Common myeloid progenitor, CD34-positive (primary cell): ENCODE measurements at regions not wholly inside any gene's neighbourhood (a gene's known extent, or its start where the extent isn't known, plus 50 kb on each side); places are given as distances from the start of the nearest gene placed in this dataset.

Experiments used
- CTCF ChIA-PET: fragments of 350-600 bp; sonication (Branson Sonifier 250); formaldehyde crosslinking; loops from one replicate; lab custom pipeline; 2021; ENCODE audit warnings: antibody characterized with exemption; lab: Charles Lee
- POLR2A ChIA-PET: fragments of 350-600 bp; sonication (Branson Sonifier 250); formaldehyde crosslinking; loops from one replicate; lab custom pipeline; 2021; ENCODE audit warnings: antibody characterized with exemption; lab: Charles Lee
- DNase-seq, 3 donors: peaks; one replicate each; pipeline versions ENCODE4 v3.0.0 to v3.0.0-alpha.2; 2013
- H3K27ac ChIP-seq, 2 experiments: 1 replicate in 1 of 2; 2 replicates in 1 of 2; pipeline ENCODE4 v1.7.0; 2013; ENCODE audit warnings: inconsistent platforms in 2 of 2, low read length in 2 of 2, mild to moderate bottlenecking in 2 of 2, low read depth in 1 of 2, moderate library complexity in 1 of 2; ENCODE audit not compliant: severe bottlenecking in 2 of 2, insufficient read depth in 1 of 2, poor library complexity in 1 of 2
- H3K27me3 ChIP-seq, 5 experiments: replicated peaks in 2 of 5; 1 replicate in 3 of 5; 2 replicates in 2 of 5; pipeline versions ENCODE4 v1.6.1 to v1.7.0; 2013; ENCODE audit warnings: low read length in 4 of 5, mild to moderate bottlenecking in 2 of 5, moderate library complexity in 2 of 5, inconsistent platforms in 1 of 5; ENCODE audit not compliant: insufficient read depth in 5 of 5, control insufficient read depth in 4 of 5
- H3K36me3 ChIP-seq, 4 experiments: 1 replicate in 2 of 4; 2 replicates in 2 of 4; pipeline versions ENCODE4 v1.6.1 to v1.7.0; 2013; ENCODE audit warnings: low read length in 3 of 4, control low read depth in 1 of 4, mild to moderate bottlenecking in 1 of 4; ENCODE audit not compliant: control insufficient read depth in 4 of 4, insufficient read depth in 4 of 4
- H3K4me1 ChIP-seq, 4 experiments: 1 replicate in 3 of 4; 2 replicates in 1 of 4; pipeline versions ENCODE4 v1.6.1 to v1.7.1; 2013; ENCODE audit warnings: low read length in 3 of 4, mild to moderate bottlenecking in 3 of 4, control low read depth in 1 of 4, inconsistent platforms in 1 of 4, moderate library complexity in 1 of 4; ENCODE audit not compliant: control insufficient read depth in 4 of 4, insufficient read depth in 4 of 4; ENCODE audit errors: control extremely low read depth in 1 of 4
- H3K4me3 ChIP-seq, 7 experiments: 1 replicate in 4 of 7; 2 replicates in 3 of 7; pipeline versions ENCODE4 v1.5.1 to v1.7.0; 2013; ENCODE audit warnings: mild to moderate bottlenecking in 7 of 7, low read length in 6 of 7, moderate library complexity in 6 of 7, inconsistent platforms in 2 of 7, low read depth in 2 of 7, control low read depth in 1 of 7; ENCODE audit not compliant: insufficient read depth in 4 of 7, control insufficient read depth in 1 of 7; ENCODE audit errors: extremely low read depth in 1 of 7
- H3K9me3 ChIP-seq, 5 experiments: 1 replicate in 4 of 5; 2 replicates in 1 of 5; pipeline versions ENCODE4 v1.6.1 to v1.7.1; 2013; ENCODE audit warnings: low read length in 4 of 5, mild to moderate bottlenecking in 2 of 5, inconsistent platforms in 1 of 5, low read depth in 1 of 5, moderate library complexity in 1 of 5; ENCODE audit not compliant: control insufficient read depth in 4 of 5, insufficient read depth in 2 of 5; ENCODE audit errors: control extremely low read depth in 1 of 5
- WGBS: methylation state at CpG from one replicate; pipeline ENCODE4 v1.1.5; 2013; ENCODE audit not compliant: insufficient coverage; 5-methylcytosine and 5-hydroxymethylcytosine counted together

GRCh38 chr9:71329873-71330272 lies 208.5 kb upstream of the TRPM3 start:
- no peak for DNase-seq
- no peak overlapping the region for H3K4me3 ChIP-seq
- POLR2A ChIA-PET: no interaction called here
- peaks cover 0 to 9% (median 0%) of the 10 kb centered on the region in 5 experiments for H3K27me3 ChIP-seq
- no peaks in the 10 kb centered on the region for H3K4me1 ChIP-seq
- WGBS: 100% methylated on average over 2 of the region's 3 CpGs
- H3K36me3 ChIP-seq: no peaks in the 10 kb centered on the region
- H3K27ac ChIP-seq: no peak overlapping the region
- CTCF ChIA-PET: no interaction called here
- no peaks in the 10 kb centered on the region for H3K9me3 ChIP-seq

GRCh38 chr9:71326360-71326759 lies 204.9 kb upstream of the TRPM3 start:
- Histone ChIP-seq H3K4me3 (no peak overlapping the region), H3K9me3 (no peaks in the 10 kb centered on the region), H3K27me3 (peaks cover 0 to 2% (median 0%) of the 10 kb centered on the region in 5 experiments), H3K27ac (no peak overlapping the region), H3K4me1 (no peaks in the 10 kb centered on the region), H3K36me3 (no peaks in the 10 kb centered on the region)
- WGBS: 100% methylated on average over 1 of the region's 1 CpG
- CTCF ChIA-PET: no interaction called here
- no peak for DNase-seq
- POLR2A ChIA-PET: no interaction called here

- Histone ChIP-seq H3K9me3 (no peaks in the 10 kb centered on the region), H3K27me3 (peaks cover 0 to 5% (median 0%) of the 10 kb centered on the region in 5 experiments), H3K27ac (no peak overlapping the region), H3K36me3 (no peaks in the 10 kb centered on the region), H3K4me1 (no peaks in the 10 kb centered on the region), H3K4me3 (no peak overlapping the region)
- DNase-seq: no peak
- POLR2A ChIA-PET: no interaction called here
- 100% methylated on average over 3 of the region's 3 CpGs for WGBS
- CTCF ChIA-PET: no interaction called here
These were observed 201.9 kb upstream of the TRPM3 start for GRCh38 chr9:71323357-71323756.

GRCh38 chr9:71322311-71322710 lies 200.9 kb upstream of the TRPM3 start:
- no peak overlapping the region for H3K27ac ChIP-seq
- no peak overlapping the region for H3K4me3 ChIP-seq
- WGBS: no CpG with 5 or more reads among the region's 3 CpGs
- CTCF ChIA-PET: no interaction called here
- POLR2A ChIA-PET: no interaction called here
- no peaks in the 10 kb centered on the region for H3K4me1 ChIP-seq
- H3K9me3 ChIP-seq: no peaks in the 10 kb centered on the region
- no peak for DNase-seq
- peaks cover 0 to 5% (median 0%) of the 10 kb centered on the region in 5 experiments for H3K27me3 ChIP-seq
- H3K36me3 ChIP-seq: no peaks in the 10 kb centered on the region

GRCh38 chr9:71308454-71308853 lies 187.0 kb upstream of the TRPM3 start:
- ChIA-PET POLR2A (no interaction called here), CTCF (no interaction called here)
- Histone ChIP-seq H3K4me1 (no peaks in the 10 kb centered on the region), H3K27me3 (no peaks in the 10 kb centered on the region), H3K4me3 (no peak overlapping the region), H3K27ac (no peak overlapping the region), H3K36me3 (no peaks in the 10 kb centered on the region), H3K9me3 (no peaks in the 10 kb centered on the region)
- no peak for DNase-seq
- WGBS: 100% methylated on average over 1 of the region's 1 CpG

GRCh38 chr9:71306134-71306533 lies 184.7 kb upstream of the TRPM3 start:
- no peaks in the 10 kb centered on the region for H3K36me3 ChIP-seq
- no peak overlapping the region for H3K4me3 ChIP-seq
- no peak for DNase-seq
- no peaks in the 10 kb centered on the region for H3K9me3 ChIP-seq
- WGBS: 100% methylated on average over 1 of the region's 3 CpGs
- CTCF ChIA-PET: interaction anchor here (0.7 kb wide), 1 partner anchor 207 kb away, joined by 3 read pairs; no protein-coding TSS in a partner anchor
- no peaks in the 10 kb centered on the region for H3K27me3 ChIP-seq
- POLR2A ChIA-PET: no interaction called here
- no peak overlapping the region for H3K27ac ChIP-seq
- H3K4me1 ChIP-seq: no peaks in the 10 kb centered on the region

GRCh38 chr9:71303351-71303750 lies 181.9 kb upstream of the TRPM3 start:
- no peak for DNase-seq

More at GRCh38 chr9:71303351-71303750, 181.9 kb upstream of the TRPM3 start:
- Histone ChIP-seq H3K27ac (no peak overlapping the region), H3K27me3 (no peaks in the 10 kb centered on the region), H3K36me3 (no peaks in the 10 kb centered on the region), H3K4me3 (no peak overlapping the region), H3K4me1 (no peaks in the 10 kb centered on the region), H3K9me3 (no peaks in the 10 kb centered on the region)
- 100% methylated on average over 1 of the region's 1 CpG for WGBS
- POLR2A ChIA-PET: no interaction called here
- CTCF ChIA-PET: interaction anchor here (2.0 kb wide), 1 partner anchor 19 kb away, joined by 4 read pairs; no protein-coding TSS in a partner anchor
